ENCODE measurements at regions not wholly inside any gene's neighbourhood (a gene's known extent, or its start where the extent isn't known, plus 50 kb on each side); places are given as distances from the start of the nearest gene placed in this dataset.
A peak's percentile ranks its signal among the peaks of the same experiment; 100 is the strongest.

- H3K4me3 ChIP-seq (ENCODE audit: low read length): no peak overlapping the region
- no peaks in the 10 kb centered on the region for H3K36me3 ChIP-seq (ENCODE audit: control insufficient read depth, insufficient read depth, low read length, severe bottlenecking)
- no peaks in the 10 kb centered on the region for H3K27me3 ChIP-seq (replicated peaks; ENCODE audit: control insufficient read depth, insufficient read depth, low read length)
- peaks cover 3% of the 10 kb centered on the region for H3K4me1 ChIP-seq (ENCODE audit: control insufficient read depth, insufficient read depth, low read length)
- peaks cover 28% of the 10 kb centered on the region for H3K9me3 ChIP-seq (ENCODE audit: control insufficient read depth, low read length)
- no peak overlapping the region for H3K9ac ChIP-seq (ENCODE audit: low read length)
- DNase-seq (ENCODE audit: low read depth): no peak
These were observed 72.5 kb upstream of the IGFBP3 start for GRCh38 chr7:45993621-45994020.

- H3K27me3 ChIP-seq (replicated peaks; ENCODE audit: control insufficient read depth, insufficient read depth, low read length): no peaks in the 10 kb centered on the region
- H3K36me3 ChIP-seq (ENCODE audit: control insufficient read depth, insufficient read depth, low read length, severe bottlenecking): no peaks in the 10 kb centered on the region
- H3K9ac ChIP-seq (ENCODE audit: low read length): no peak overlapping the region
- no peak overlapping the region for H3K4me3 ChIP-seq (ENCODE audit: low read length)
- H3K9me3 ChIP-seq (ENCODE audit: control insufficient read depth, low read length): peaks cover 28% of the 10 kb centered on the region
- peaks cover 3% of the 10 kb centered on the region for H3K4me1 ChIP-seq (ENCODE audit: control insufficient read depth, insufficient read depth, low read length)
- no peak for DNase-seq (ENCODE audit: low read depth)
These were observed 71.8 kb upstream of the IGFBP3 start for GRCh38 chr7:45992826-45993225.

GRCh38 chr7:45990276-45990675 lies 69.2 kb upstream of the IGFBP3 start:
- Histone ChIP-seq H3K27me3 (replicated peaks; ENCODE audit: control insufficient read depth, insufficient read depth, low read length) (no peaks in the 10 kb centered on the region), H3K9me3 (ENCODE audit: control insufficient read depth, low read length) (peaks cover 5% of the 10 kb centered on the region), H3K9ac (ENCODE audit: low read length) (no peak overlapping the region), H3K4me3 (ENCODE audit: low read length) (no peak overlapping the region), H3K36me3 (ENCODE audit: control insufficient read depth, insufficient read depth, low read length, severe bottlenecking) (no peaks in the 10 kb centered on the region), H3K4me1 (ENCODE audit: control insufficient read depth, insufficient read depth, low read length) (peaks cover 3% of the 10 kb centered on the region)
- no peak for DNase-seq (ENCODE audit: low read depth)

- Histone ChIP-seq H3K4me1 (ENCODE audit: control insufficient read depth, insufficient read depth, low read length) (peaks cover 13% of the 10 kb centered on the region), H3K36me3 (ENCODE audit: control insufficient read depth, insufficient read depth, low read length, severe bottlenecking) (no peaks in the 10 kb centered on the region), H3K4me3 (ENCODE audit: low read length) (no peak overlapping the region), H3K9ac (ENCODE audit: low read length) (no peak overlapping the region), H3K9me3 (ENCODE audit: control insufficient read depth, low read length) (no peaks in the 10 kb centered on the region), H3K27me3 (replicated peaks; ENCODE audit: control insufficient read depth, insufficient read depth, low read length) (no peaks in the 10 kb centered on the region)
- DNase-seq (ENCODE audit: low read depth): no peak
These were observed 67.5 kb upstream of the IGFBP3 start for GRCh38 chr7:45988405-45989057.

GRCh38 chr7:45987521-45988290 lies 66.6 kb upstream of the IGFBP3 start:
- no peaks in the 10 kb centered on the region for H3K9me3 ChIP-seq (ENCODE audit: control insufficient read depth, low read length)
- H3K4me3 ChIP-seq (ENCODE audit: low read length): no peak overlapping the region
- no peaks in the 10 kb centered on the region for H3K27me3 ChIP-seq (replicated peaks; ENCODE audit: control insufficient read depth, insufficient read depth, low read length)
- peaks cover 19% of the 10 kb centered on the region for H3K4me1 ChIP-seq (ENCODE audit: control insufficient read depth, insufficient read depth, low read length)
- H3K9ac ChIP-seq (ENCODE audit: low read length): no peak overlapping the region
- no peak for DNase-seq (ENCODE audit: low read depth)
- H3K36me3 ChIP-seq (ENCODE audit: control insufficient read depth, insufficient read depth, low read length, severe bottlenecking): no peaks in the 10 kb centered on the region

GRCh38 chr7:45986355-45987298 lies 65.6 kb upstream of the IGFBP3 start:
- H3K9me3 ChIP-seq (ENCODE audit: control insufficient read depth, low read length): peaks cover 4% of the 10 kb centered on the region
- H3K9ac ChIP-seq (ENCODE audit: low read length): no peak overlapping the region
- peaks cover 19% of the 10 kb centered on the region for H3K4me1 ChIP-seq (ENCODE audit: control insufficient read depth, insufficient read depth, low read length)
- no peaks in the 10 kb centered on the region for H3K27me3 ChIP-seq (replicated peaks; ENCODE audit: control insufficient read depth, insufficient read depth, low read length)
- H3K36me3 ChIP-seq (ENCODE audit: control insufficient read depth, insufficient read depth, low read length, severe bottlenecking): no peaks in the 10 kb centered on the region
- no peak for DNase-seq (ENCODE audit: low read depth)
- H3K4me3 ChIP-seq (ENCODE audit: low read length): no peak overlapping the region

- peaks cover 22% of the 10 kb centered on the region for H3K4me1 ChIP-seq (ENCODE audit: control insufficient read depth, insufficient read depth, low read length)
- H3K27me3 ChIP-seq (replicated peaks; ENCODE audit: control insufficient read depth, insufficient read depth, low read length): no peaks in the 10 kb centered on the region
- DNase-seq (ENCODE audit: low read depth): peak; percentile 32
- H3K9ac ChIP-seq (ENCODE audit: low read length): no peak overlapping the region
- peaks cover 4% of the 10 kb centered on the region for H3K9me3 ChIP-seq (ENCODE audit: control insufficient read depth, low read length)
- H3K36me3 ChIP-seq (ENCODE audit: control insufficient read depth, insufficient read depth, low read length, severe bottlenecking): no peaks in the 10 kb centered on the region
- H3K4me3 ChIP-seq (ENCODE audit: low read length): no peak overlapping the region
These were observed 64.8 kb upstream of the IGFBP3 start for GRCh38 chr7:45985902-45986301.

- no peak overlapping the region for H3K9ac ChIP-seq (ENCODE audit: low read length)
- H3K4me3 ChIP-seq (ENCODE audit: low read length): no peak overlapping the region
- peaks cover 4% of the 10 kb centered on the region for H3K9me3 ChIP-seq (ENCODE audit: control insufficient read depth, low read length)
- DNase-seq (ENCODE audit: low read depth): no peak
- H3K27me3 ChIP-seq (replicated peaks; ENCODE audit: control insufficient read depth, insufficient read depth, low read length): no peaks in the 10 kb centered on the region
- peaks cover 33% of the 10 kb centered on the region for H3K4me1 ChIP-seq (ENCODE audit: control insufficient read depth, insufficient read depth, low read length)
- H3K36me3 ChIP-seq (ENCODE audit: control insufficient read depth, insufficient read depth, low read length, severe bottlenecking): no peaks in the 10 kb centered on the region
These were observed 63.6 kb upstream of the IGFBP3 start for GRCh38 chr7:45984386-45985295.

- Histone ChIP-seq H3K27me3 (replicated peaks; ENCODE audit: control insufficient read depth, insufficient read depth, low read length) (no peaks in the 10 kb centered on the region), H3K4me3 (ENCODE audit: low read length) (no peak overlapping the region)
These were observed 62.7 kb upstream of the IGFBP3 start for GRCh38 chr7:45983720-45984255.

GRCh38 chr7:45982907-45983719 lies 62.0 kb upstream of the IGFBP3 start:
- Histone ChIP-seq H3K36me3 (ENCODE audit: control insufficient read depth, insufficient read depth, low read length, severe bottlenecking) (no peaks in the 10 kb centered on the region), H3K9ac (ENCODE audit: low read length) (no peak overlapping the region), H3K9me3 (ENCODE audit: control insufficient read depth, low read length) (peaks cover 4% of the 10 kb centered on the region), H3K4me1 (ENCODE audit: control insufficient read depth, insufficient read depth, low read length) (peaks cover 47% of the 10 kb centered on the region), H3K4me3 (ENCODE audit: low read length) (no peak overlapping the region), H3K27me3 (replicated peaks; ENCODE audit: control insufficient read depth, insufficient read depth, low read length) (no peaks in the 10 kb centered on the region)
- DNase-seq (ENCODE audit: low read depth): no peak

More at GRCh38 chr7:45983720-45984255, 62.7 kb upstream of the IGFBP3 start:
- Histone ChIP-seq H3K9me3 (ENCODE audit: control insufficient read depth, low read length) (peaks cover 4% of the 10 kb centered on the region), H3K9ac (ENCODE audit: low read length) (no peak overlapping the region), H3K4me1 (ENCODE audit: control insufficient read depth, insufficient read depth, low read length) (peaks cover 40% of the 10 kb centered on the region), H3K36me3 (ENCODE audit: control insufficient read depth, insufficient read depth, low read length, severe bottlenecking) (no peaks in the 10 kb centered on the region)
- no peak for DNase-seq (ENCODE audit: low read depth)
